Peyer's patch (tissue), 4 donors: ENCODE measurements at regions not wholly inside any gene's neighbourhood (a gene's known extent, or its start where the extent isn't known, plus 50 kb on each side); places are given as distances from the start of the nearest gene placed in this dataset.

Source experiments
- CTCF ChIP-seq, 6 experiments: fragments of 450-650 bp in 4 of 6; fragments of 200-600 bp in 2 of 6; sonication (generic) in 1 of 6; IDR thresholded peaks; one replicate each; pipeline ENCODE4 v1.5.1; 2017 to 2019; ENCODE audit warnings: antibody characterized with exemption in 6 of 6, mild to moderate bottlenecking in 3 of 6, moderate library complexity in 1 of 6
- POLR2A ChIP-seq, 2 donors: fragments of 450-650 bp; IDR thresholded peaks; one replicate each; pipeline ENCODE4 v1.5.1; 2017; ENCODE audit warnings: antibody characterized with exemption in 2 of 2, mild to moderate bottlenecking in 2 of 2, moderate library complexity in 2 of 2

- TF ChIP-seq CTCF (IDR thresholded peaks at IDR 0.05) = no peak
- TF ChIP-seq POLR2A (IDR thresholded peaks at IDR 0.05) = no peak
Measured at GRCh38 chr9:17987189-17987588, 408.3 kb downstream of the SH3GL2 start.
